Endothelial cell of umbilical vein (primary cell): ENCODE measurements at regions not wholly inside any gene's neighbourhood (a gene's known extent, or its start where the extent isn't known, plus 50 kb on each side); places are given as distances from the start of the nearest gene placed in this dataset.

ENCODE experiments used
- EZH2 ChIP-seq: IDR thresholded peaks from 2 replicates; pipeline ENCODE4 v1.6.1; 2012; ENCODE audit warnings: borderline replicate concordance, low read depth, mild to moderate bottlenecking, moderate library complexity, low read length, inconsistent platforms; ENCODE audit not compliant: severe bottlenecking
- FOS ChIP-seq: IDR thresholded peaks from 2 replicates; pipeline ENCODE4 v1.6.1; 2011; ENCODE audit warnings: mild to moderate bottlenecking, low read length, moderate library complexity, borderline replicate concordance; ENCODE audit not compliant: insufficient read depth
- GATA2 ChIP-seq: IDR thresholded peaks from 2 replicates; pipeline ENCODE4 v1.7.0; 2011; ENCODE audit warnings: low read depth, mild to moderate bottlenecking, moderate library complexity, mixed read lengths, low read length; ENCODE audit not compliant: insufficient read length, insufficient read depth
- MYC ChIP-seq: IDR thresholded peaks from one replicate; pipeline ENCODE4 v1.6.1; 2011; ENCODE audit warnings: mild to moderate bottlenecking, low read depth, low read length
- POLR2A ChIP-seq: IDR thresholded peaks from 2 replicates; pipeline ENCODE4 v1.6.1; 2012; ENCODE audit warnings: low read depth, mild to moderate bottlenecking, control low read depth, low read length
- POLR2AphosphoS5 ChIP-seq: IDR thresholded peaks from 2 replicates; pipeline ENCODE4 v1.6.1; 2012; ENCODE audit warnings: low read depth, mild to moderate bottlenecking, control low read depth, low read length, moderate library complexity; ENCODE audit not compliant: insufficient read depth
- TF ChIP-seq, protein P1 (sequence below), 2 donors: IDR thresholded peaks; 1 replicate in 1 of 2; 2 replicates in 1 of 2; pipeline ENCODE4 v1.5.1; 2011; ENCODE audit warnings: low read length in 2 of 2, mild to moderate bottlenecking in 2 of 2, moderate library complexity in 2 of 2, control low read depth in 1 of 2, inconsistent platforms in 1 of 2, low read depth in 1 of 2; ENCODE audit not compliant: insufficient read depth in 1 of 2; ENCODE audit errors: extremely low read depth in 1 of 2
- TF ChIP-seq, protein P2 (sequence below): IDR thresholded peaks from 2 replicates; pipeline ENCODE4 v1.6.1; 2011; ENCODE audit not compliant: insufficient read depth, insufficient read length

DNA sequence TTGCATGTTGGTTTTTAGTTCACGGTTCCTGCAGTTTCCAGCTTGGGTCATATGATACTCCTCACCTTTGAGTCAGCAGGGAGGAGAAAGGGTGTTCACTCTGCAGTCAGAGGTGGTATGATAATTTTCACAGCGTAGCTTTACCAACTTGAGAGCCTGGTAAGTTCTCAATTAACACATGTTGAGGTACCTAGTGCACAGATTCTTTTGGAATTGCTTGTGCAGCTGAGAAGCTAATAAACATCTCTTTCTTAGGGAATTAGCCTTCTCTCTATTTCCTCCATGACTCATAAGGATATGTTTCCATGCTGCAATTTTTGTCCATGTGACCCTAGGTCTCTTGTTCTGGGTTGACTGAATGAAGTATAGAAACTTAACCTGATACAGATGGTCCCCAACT lies 166.6 kb downstream of the KIF20B start:
- TF ChIP-seq, protein P1, sequence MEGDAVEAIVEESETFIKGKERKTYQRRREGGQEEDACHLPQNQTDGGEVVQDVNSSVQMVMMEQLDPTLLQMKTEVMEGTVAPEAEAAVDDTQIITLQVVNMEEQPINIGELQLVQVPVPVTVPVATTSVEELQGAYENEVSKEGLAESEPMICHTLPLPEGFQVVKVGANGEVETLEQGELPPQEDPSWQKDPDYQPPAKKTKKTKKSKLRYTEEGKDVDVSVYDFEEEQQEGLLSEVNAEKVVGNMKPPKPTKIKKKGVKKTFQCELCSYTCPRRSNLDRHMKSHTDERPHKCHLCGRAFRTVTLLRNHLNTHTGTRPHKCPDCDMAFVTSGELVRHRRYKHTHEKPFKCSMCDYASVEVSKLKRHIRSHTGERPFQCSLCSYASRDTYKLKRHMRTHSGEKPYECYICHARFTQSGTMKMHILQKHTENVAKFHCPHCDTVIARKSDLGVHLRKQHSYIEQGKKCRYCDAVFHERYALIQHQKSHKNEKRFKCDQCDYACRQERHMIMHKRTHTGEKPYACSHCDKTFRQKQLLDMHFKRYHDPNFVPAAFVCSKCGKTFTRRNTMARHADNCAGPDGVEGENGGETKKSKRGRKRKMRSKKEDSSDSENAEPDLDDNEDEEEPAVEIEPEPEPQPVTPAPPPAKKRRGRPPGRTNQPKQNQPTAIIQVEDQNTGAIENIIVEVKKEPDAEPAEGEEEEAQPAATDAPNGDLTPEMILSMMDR (IDR thresholded peaks at IDR 0.05; ENCODE audit: extremely low read depth in 1 of 2, insufficient read depth in 1 of 2, low read depth in 1 of 2, low read length in 2 of 2), result no peak
- TF ChIP-seq POLR2A (no peak), POLR2AphosphoS5 (no peak), FOS (no peak), MYC (no peak), EZH2 (no peak), GATA2 (no peak)
- TF ChIP-seq, protein P2, sequence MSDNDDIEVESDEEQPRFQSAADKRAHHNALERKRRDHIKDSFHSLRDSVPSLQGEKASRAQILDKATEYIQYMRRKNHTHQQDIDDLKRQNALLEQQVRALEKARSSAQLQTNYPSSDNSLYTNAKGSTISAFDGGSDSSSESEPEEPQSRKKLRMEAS, result no peak
